ES-I3 (cell line): ENCODE measurements at regions not wholly inside any gene's neighbourhood (a gene's known extent, or its start where the extent isn't known, plus 50 kb on each side); places are given as distances from the start of the nearest gene placed in this dataset.
"Not testable (repeated sequence)": the region's sequence is repeated elsewhere in the genome, so short reads cannot be mapped to it uniquely, and the experiment has no call there.

Source experiments
- H3K36me3 ChIP-seq: 2 replicates; pipeline ENCODE4 v1.6.1; 2013; ENCODE audit warnings: mild to moderate bottlenecking, low read length, control low read depth, moderate library complexity; ENCODE audit not compliant: insufficient read depth
- H3K4me1 ChIP-seq: 2 replicates; pipeline ENCODE4 v1.6.1; 2013; ENCODE audit warnings: mild to moderate bottlenecking, control low read depth, low read length; ENCODE audit not compliant: insufficient read depth
- H3K9ac ChIP-seq: 2 replicates; pipeline ENCODE4 v1.6.1; 2013; ENCODE audit warnings: low read depth, mild to moderate bottlenecking, low read length, moderate library complexity
- H3K9me3 ChIP-seq: 2 replicates; pipeline ENCODE4 v1.6.1; 2013; ENCODE audit warnings: mild to moderate bottlenecking, low read length, moderate library complexity; ENCODE audit not compliant: control insufficient read depth, insufficient read depth

DNA sequence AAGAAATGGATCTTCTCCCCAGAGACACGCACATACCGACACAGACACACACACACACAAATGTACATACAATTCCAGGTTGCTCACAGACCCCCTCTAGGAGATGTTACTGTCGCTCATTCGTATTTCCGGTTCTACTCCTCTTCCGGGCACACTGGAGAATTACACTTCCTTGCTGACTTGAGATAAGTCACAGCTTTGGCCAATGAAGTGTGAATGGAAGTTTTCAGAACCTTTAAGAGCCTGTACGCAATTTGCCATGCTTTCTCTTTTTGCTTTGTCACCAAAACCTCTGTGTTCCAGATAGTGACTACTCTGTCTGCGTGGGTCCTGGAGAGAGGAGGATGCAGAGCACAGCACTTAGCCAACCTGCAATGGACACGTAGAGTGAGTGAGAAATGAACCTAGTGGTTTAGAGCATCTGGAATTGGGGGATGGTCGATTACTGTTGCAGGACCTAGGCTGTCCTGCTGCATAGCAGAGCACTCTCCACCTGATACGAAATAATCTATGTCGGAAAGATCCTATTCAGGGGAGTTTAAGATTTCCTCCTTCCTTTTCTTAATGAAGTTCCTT is 239.5 kb upstream of the TET2 start:
- Histone ChIP-seq H3K9me3 (no peaks in the 10 kb centered on the region), H3K36me3 (no peaks in the 10 kb centered on the region), H3K9ac (no peak overlapping the region), H3K4me1 (no peaks in the 10 kb centered on the region)

DNA sequence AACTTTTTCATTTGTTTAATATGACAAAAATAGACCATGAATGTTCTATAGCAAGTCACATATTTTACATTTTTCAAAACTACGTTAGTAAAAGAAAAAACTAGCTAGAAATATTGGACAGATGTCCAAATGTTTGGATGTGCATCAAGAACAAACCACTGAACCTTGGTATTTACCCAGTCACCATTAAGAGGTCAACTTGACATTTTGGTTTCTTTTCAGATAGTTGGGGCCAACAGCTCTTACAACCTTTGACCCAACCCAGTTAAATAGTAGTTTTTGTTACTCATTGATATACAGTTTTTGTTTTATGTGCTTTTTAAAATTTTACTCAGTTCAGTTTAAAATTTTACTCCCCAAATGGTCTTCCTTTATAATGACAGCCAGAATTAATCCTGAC is 238.7 kb upstream of the TET2 start:
- H3K9me3 ChIP-seq, result no peaks in the 10 kb centered on the region
- H3K9ac ChIP-seq, result no peak overlapping the region
- H3K4me1 ChIP-seq, result no peaks in the 10 kb centered on the region
- no peaks in the 10 kb centered on the region for H3K36me3 ChIP-seq

DNA sequence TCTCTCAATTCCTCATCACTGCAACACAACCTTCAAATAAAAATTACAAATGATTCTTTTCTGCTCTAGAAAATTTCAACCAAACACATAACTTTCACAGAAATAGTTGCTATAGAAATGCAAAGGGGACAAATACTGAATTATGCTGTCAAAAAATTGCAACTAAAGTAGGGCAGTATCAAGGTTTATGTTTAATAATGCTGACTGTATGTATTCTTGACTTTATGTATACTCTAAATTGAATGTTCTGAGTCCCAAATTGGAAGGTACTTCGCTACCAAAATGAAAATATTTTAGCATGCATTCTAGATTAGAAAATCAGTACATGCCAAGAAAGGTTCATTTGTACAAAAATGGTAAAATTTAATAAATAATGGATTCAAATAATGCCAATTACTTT is 237.3 kb upstream of the TET2 start:
- no peaks in the 10 kb centered on the region for H3K36me3 ChIP-seq
- no peaks in the 10 kb centered on the region for H3K9me3 ChIP-seq
- no peak overlapping the region for H3K9ac ChIP-seq
- no peaks in the 10 kb centered on the region for H3K4me1 ChIP-seq

DNA sequence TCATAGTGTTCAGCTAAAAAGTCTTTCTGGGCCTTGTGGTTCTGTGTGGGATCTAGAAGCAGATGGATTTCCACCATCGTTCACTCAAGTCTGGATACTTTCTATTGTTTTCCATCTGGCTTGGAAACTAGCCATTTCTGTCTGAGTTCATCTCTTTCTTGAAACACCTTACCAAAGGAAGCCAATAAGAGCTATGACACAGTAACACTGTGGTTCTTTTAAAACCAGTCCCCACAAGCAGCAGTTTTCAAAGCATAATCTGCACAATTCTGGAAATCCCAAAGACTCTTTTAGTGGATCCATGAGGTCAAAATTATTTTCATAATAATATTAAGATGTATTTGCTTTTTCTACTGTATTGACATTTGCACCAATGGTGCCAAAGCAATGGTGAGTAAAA is 234.2 kb upstream of the TET2 start:
- Histone ChIP-seq H3K9me3 (no peaks in the 10 kb centered on the region), H3K9ac (no peak overlapping the region), H3K36me3 (no peaks in the 10 kb centered on the region), H3K4me1 (no peaks in the 10 kb centered on the region)

DNA sequence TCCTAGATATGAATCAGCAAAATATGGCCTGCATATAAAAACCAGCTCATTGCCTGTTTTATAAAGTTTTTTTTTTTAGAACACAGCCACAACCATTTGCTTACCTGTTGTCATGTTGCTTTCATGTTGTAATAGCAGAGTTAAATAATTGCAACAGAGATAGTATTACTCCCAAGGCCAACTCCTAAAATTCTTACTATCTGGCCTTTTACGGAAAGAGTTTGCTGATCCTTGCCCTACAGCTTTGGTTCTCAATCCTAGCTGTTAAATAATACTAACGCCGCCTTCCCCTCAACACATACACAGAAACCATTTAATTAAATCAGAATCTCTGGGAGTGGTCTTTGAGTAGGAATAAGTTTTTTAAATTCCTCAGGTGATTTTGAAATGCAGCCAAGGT is 231.3 kb upstream of the TET2 start:
- H3K9ac ChIP-seq, result no peak overlapping the region
- no peaks in the 10 kb centered on the region for H3K4me1 ChIP-seq
- no peaks in the 10 kb centered on the region for H3K9me3 ChIP-seq
- no peaks in the 10 kb centered on the region for H3K36me3 ChIP-seq

DNA sequence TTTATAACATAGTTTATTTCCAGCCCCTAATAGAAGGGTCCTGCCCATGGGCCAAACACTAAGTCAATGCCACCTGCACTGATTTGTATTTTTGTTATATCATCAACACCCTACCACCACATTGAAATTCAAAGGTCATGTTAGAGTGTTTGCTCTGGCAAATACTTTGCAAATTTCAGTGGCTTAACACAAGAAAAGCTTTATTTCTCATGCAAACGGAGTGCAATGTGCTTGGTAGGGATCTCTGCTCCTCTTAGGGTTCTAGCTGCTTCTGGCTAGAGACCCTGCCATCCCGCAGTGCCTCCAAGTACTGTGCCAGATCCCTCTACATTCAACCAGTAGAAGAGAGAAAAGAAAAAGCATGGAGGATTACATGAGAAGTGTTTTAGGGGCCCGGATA is 230.8 kb upstream of the TET2 start:
- H3K36me3 ChIP-seq, result no peaks in the 10 kb centered on the region
- no peaks in the 10 kb centered on the region for H3K4me1 ChIP-seq
- no peaks in the 10 kb centered on the region for H3K9me3 ChIP-seq
- no peak overlapping the region for H3K9ac ChIP-seq

DNA sequence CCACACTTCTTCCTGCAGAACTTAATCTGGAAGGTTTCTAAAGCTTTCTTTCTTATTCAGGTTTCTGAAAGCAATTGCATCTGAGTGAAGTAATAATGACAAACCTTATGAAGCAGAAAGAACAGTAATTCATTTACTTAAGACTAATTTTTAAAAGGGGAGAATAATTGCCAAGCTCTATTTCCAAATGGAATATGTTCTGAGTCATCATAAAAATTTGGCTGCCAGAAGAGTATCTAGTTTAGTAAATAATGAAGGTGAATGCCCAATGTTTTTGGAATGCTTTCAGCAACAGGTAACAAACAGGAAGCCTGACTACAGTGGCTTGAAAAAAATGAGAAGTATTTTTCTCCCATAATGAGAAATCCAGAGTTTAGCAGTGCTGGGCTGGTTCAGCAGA is 227.3 kb upstream of the TET2 start:
- Histone ChIP-seq H3K9me3 (no peaks in the 10 kb centered on the region), H3K4me1 (no peaks in the 10 kb centered on the region), H3K9ac (no peak overlapping the region), H3K36me3 (no peaks in the 10 kb centered on the region)

DNA sequence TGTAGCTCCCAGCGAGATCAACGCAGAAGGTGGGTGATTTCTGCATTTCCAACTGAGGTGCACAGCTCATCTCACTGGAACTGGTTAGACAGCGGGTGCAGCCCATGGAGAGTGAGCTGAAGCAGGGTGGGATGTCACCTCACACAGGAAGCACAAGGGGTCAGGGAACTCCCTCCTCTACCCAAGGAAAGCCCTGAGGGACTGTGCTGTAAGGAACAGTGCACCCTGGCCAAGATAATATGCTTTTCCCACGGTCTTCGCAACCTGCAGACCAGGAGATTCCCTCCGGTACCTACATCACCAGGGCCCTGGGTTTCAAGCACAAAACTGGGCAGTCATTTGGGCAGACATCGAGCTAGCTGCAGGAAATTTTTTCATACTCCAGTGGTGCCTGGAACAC is 216.4 kb upstream of the TET2 start:
- Histone ChIP-seq H3K9me3 (no peaks in the 10 kb centered on the region), H3K36me3 (no peaks in the 10 kb centered on the region), H3K9ac (no peak overlapping the region), H3K4me1 (no peaks in the 10 kb centered on the region)

DNA sequence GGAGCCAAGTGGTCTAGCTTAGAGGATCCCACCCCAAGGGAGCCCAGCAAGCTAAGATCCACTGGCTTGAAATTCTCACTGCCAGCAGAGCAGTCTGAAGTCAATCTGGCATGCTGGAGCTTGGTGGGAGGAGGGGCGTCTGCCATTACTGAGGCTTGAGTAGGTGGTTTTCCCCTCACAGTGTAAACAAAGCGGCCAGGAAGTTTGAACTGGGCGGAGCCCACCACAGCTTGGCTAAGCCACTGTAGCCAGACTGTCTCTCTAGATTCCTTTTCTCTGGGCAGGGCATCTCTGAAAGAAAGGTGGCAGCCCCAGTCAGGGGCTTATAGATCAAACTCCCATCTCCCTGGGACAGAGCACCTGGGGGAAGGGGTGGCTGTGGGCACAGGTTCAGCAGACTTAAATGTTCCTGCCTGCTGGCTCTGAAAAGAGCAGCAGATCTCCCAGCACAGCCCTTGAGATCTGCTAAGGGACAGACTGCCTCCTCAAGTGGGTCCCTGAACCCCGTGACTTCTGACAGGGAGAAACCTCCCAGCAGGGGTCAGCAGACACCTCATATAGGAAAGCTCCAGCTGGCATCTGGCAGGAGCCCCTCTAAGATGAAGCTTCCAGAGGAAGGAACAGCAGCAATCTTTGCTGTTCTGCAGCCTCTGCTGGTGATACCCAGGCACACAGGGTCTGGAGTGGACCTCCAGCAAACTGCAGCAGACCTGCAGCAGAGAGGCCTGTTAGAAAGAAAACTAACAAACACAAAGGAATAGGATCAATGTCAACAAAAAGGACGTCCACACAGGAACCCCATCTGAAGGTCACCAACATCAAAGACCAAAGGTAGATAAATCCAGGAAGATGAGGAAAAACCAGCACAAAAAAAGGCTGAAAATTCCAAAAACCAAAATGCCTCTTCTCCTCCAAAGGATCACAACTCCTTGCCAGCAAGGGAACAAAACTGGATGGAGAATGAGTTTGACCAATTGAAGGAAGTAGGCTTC is 215.6 kb upstream of the TET2 start:
- H3K9me3 ChIP-seq, result not testable (repeated sequence)

DNA sequence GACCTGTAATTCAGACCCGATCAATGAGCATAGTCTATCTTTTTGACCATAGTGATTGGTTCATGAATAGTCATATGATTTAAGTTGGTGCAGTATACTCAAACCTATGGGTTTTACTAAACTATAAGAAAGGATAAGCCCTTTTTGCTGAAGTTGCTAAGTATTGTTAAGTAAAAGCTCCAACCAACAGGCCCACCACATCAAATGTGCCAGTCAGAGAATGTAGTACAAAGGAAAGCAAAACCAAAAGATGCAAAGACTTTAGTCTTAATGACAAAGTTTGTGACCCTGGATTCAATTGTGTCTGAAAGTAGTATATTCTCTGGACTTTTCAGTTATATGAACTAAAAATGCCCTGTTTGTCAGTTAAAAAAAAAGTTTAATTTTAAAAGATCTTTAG is 208.1 kb upstream of the TET2 start:
- Histone ChIP-seq H3K4me1 (no peaks in the 10 kb centered on the region), H3K9me3 (no peaks in the 10 kb centered on the region), H3K9ac (no peak overlapping the region), H3K36me3 (no peaks in the 10 kb centered on the region)

More for the DNA sequence above, 215.6 kb upstream of the TET2 start:
- not testable (repeated sequence) for H3K36me3 ChIP-seq, H3K4me1 ChIP-seq, H3K9ac ChIP-seq

DNA sequence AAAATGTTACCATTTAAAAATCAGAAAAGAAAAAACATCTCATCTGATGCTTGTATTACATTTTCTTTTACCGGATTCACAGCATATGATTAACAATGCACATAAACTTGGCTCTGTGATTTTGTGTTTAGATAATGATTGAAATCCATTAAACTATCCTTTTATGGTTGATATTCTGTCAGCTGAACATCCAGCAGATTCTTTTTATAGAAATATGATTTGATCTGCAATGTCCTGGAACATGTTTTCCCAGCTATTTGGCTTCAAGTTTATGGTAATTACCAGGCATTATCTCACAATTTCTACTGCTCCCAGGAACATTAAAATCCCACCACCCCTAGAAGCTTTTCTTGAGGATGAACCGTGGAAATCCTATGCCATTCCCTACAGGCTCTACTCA is 205.7 kb upstream of the TET2 start:
- Histone ChIP-seq H3K9ac (no peak overlapping the region), H3K36me3 (no peaks in the 10 kb centered on the region), H3K4me1 (no peaks in the 10 kb centered on the region), H3K9me3 (no peaks in the 10 kb centered on the region)

DNA sequence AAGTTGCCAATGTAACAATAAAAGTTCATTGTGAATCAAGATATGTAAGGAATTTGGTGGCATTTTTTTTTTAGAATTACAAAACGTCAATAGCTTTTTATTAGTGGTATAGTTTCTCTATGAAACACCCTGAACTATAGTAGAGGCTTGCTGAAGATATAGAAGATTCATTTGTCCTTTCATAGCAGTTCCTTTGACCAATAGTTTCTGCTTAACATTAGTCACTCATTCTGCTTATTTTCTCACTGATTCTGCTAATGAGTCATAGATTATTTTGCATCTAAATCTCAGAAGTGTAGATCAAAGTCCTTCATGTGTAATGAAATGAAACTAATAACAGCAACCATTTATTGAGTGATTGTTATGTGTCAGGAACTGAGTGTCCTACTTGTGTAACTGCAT is 205.0 kb upstream of the TET2 start:
- no peaks in the 10 kb centered on the region for H3K9me3 ChIP-seq
- no peaks in the 10 kb centered on the region for H3K36me3 ChIP-seq
- H3K9ac ChIP-seq, result no peak overlapping the region
- no peaks in the 10 kb centered on the region for H3K4me1 ChIP-seq

DNA sequence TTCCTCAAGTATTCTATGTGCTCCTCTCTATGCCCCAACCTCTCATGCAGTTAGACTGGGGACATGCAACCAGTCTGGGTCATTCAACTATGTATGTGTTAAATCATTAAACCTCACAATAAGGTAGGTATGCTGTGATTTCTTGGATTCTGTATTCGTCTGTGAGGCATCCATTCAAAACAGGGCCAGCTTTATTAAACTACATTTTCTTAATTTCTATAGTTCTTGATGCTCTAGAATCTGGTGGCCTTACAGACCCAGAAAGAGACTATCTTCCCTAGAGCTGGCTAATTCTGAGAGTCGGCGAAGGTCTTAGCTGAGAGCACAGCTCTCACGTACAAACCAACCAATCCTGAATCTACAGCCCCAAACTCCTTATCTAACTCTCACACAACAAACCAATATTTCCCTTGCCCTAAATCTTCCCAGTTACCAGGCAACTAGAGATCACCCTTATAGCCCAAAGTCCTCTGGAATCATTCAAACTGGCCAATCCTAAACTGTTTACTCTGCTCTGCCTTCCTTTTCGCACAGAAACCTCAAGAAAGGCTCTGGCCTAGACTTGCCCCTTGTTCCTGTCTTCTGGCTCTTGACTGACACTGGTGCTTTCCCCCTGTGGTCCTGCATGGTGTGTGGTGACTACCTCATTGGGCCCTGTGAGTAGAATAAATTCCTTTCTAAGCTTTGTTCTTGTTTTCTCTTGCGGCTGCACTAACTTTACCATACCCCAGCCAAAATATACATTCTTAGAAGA is 203.5 kb upstream of the TET2 start:
- Histone ChIP-seq H3K4me1 (no peaks in the 10 kb centered on the region), H3K9me3 (no peaks in the 10 kb centered on the region), H3K9ac (no peak overlapping the region), H3K36me3 (no peaks in the 10 kb centered on the region)

DNA sequence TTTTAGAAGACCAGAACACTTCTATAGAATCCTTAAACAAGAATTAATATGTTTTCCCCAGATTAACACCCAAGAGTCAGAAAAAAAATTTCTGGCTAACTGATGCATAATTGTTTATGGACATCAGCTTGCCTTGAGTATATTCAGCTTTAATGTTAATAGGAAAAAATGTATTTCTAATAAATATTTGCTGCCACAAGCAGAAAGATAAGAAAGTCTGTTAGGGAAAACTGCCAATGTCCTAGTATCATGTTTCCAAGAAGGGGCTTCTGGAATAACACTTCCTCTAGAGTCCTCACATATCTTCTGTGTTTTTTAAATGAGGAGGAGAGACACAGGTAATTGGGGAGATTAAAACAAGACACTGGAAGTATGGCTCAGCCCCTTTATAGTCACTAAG is 202.1 kb upstream of the TET2 start:
- no peak overlapping the region for H3K9ac ChIP-seq
- H3K36me3 ChIP-seq, result no peaks in the 10 kb centered on the region
- H3K4me1 ChIP-seq, result no peaks in the 10 kb centered on the region
- H3K9me3 ChIP-seq, result no peaks in the 10 kb centered on the region
